ENCODE measurements at regions not wholly inside any gene's neighbourhood (a gene's known extent, or its start where the extent isn't known, plus 50 kb on each side); places are given as distances from the start of the nearest gene placed in this dataset.

DNA sequence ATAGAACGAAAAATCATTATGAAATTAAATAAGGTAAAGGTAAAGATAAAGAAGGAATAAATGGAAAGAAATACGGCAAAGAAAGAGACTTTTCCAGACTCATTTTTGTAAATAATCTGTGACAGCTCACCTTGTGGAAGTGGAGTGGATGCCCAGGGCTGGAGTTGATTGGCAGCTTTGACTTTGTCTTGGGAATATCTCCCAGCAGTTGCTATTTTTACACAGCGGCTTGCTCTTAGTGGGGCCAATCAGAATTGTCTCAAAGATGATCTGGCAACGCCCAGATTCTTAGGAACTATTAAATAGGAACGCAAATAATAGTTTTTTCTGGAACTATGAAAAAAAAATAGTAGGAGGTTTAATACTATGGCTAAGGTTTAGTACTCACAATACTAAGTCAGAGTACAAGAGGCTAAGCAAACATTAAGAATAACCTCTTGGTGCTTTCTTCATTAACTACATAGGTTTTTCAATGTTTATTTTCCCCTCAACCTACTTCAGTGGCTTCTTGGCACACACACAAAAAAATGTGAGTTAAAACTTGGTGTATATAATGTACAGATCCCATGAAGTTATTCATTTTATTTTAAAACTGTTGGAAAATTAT, 132.7 kb downstream of the TRAM1L1 start:
- TF ChIP-seq ZNF266 (tag by site-specific recombination; IDR thresholded peaks at IDR 0.05; ENCODE audit: low read depth) (no peak), YY2 (tag by site-specific recombination; IDR thresholded peaks at IDR 0.05) (no peak), SCRT1 (tag by site-specific recombination; IDR thresholded peaks at IDR 0.05; ENCODE audit: borderline replicate concordance) (no peak), ZNF600 (tag by site-specific recombination; IDR thresholded peaks at IDR 0.05) (no peak), ZNF530 (tag by site-specific recombination; IDR thresholded peaks at IDR 0.05; ENCODE audit: low read depth) (no peak), ZNF791 (tag by site-specific recombination; IDR thresholded peaks at IDR 0.05) (no peak), ZBTB48 (tag by site-specific recombination; IDR thresholded peaks at IDR 0.05) (no peak), ZNF398 (tag by site-specific recombination; IDR thresholded peaks at IDR 0.05) (no peak), KLF8 (tag by site-specific recombination; IDR thresholded peaks at IDR 0.05) (no peak), ZNF639 (tag by site-specific recombination; IDR thresholded peaks at IDR 0.05) (no peak)
- TF ChIP-seq, protein P1, sequence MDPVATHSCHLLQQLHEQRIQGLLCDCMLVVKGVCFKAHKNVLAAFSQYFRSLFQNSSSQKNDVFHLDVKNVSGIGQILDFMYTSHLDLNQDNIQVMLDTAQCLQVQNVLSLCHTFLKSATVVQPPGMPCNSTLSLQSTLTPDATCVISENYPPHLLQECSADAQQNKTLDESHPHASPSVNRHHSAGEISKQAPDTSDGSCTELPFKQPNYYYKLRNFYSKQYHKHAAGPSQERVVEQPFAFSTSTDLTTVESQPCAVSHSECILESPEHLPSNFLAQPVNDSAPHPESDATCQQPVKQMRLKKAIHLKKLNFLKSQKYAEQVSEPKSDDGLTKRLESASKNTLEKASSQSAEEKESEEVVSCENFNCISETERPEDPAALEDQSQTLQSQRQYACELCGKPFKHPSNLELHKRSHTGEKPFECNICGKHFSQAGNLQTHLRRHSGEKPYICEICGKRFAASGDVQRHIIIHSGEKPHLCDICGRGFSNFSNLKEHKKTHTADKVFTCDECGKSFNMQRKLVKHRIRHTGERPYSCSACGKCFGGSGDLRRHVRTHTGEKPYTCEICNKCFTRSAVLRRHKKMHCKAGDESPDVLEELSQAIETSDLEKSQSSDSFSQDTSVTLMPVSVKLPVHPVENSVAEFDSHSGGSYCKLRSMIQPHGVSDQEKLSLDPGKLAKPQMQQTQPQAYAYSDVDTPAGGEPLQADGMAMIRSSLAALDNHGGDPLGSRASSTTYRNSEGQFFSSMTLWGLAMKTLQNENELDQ (tag by site-specific recombination; IDR thresholded peaks at IDR 0.05; ENCODE audit: low read depth), result no peak
- TF ChIP-seq, protein P2, sequence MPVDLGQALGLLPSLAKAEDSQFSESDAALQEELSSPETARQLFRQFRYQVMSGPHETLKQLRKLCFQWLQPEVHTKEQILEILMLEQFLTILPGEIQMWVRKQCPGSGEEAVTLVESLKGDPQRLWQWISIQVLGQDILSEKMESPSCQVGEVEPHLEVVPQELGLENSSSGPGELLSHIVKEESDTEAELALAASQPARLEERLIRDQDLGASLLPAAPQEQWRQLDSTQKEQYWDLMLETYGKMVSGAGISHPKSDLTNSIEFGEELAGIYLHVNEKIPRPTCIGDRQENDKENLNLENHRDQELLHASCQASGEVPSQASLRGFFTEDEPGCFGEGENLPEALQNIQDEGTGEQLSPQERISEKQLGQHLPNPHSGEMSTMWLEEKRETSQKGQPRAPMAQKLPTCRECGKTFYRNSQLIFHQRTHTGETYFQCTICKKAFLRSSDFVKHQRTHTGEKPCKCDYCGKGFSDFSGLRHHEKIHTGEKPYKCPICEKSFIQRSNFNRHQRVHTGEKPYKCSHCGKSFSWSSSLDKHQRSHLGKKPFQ (tag by site-specific recombination; IDR thresholded peaks at IDR 0.05), result no peak
- ChIA-PET POLR2A (no interaction called here), CTCF (interaction anchor here (0.6 kb wide), 1 partner anchor 894 kb away, joined by 3 read pairs; no protein-coding TSS in a partner anchor)

DNA sequence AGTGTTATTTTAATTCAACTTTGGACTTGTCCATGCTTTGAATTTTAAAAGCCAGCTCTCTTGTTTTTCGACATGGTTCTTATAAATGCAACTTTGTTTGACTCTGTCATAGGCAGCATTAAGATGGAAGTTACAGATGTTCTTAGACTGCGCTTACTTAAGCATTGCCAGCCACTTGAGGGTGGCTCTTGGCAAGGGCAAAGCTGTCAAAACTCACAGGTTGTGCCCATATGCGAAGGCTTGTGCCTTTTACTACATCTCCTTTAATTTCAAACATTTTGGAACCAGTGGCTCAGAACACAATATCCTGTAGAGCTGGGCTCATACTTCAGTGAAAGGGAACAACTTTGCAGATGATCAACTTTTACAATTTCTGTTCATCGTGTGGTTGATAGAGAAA, 135.5 kb downstream of the TRAM1L1 start:
- H3K4me3 ChIP-seq (ENCODE audit: low read depth, low read length), result no peak overlapping the region
- no peak overlapping the region for H3K27ac ChIP-seq (ENCODE audit: extremely low read depth, low read depth, low read length)
- no peaks in the 10 kb centered on the region for H3K9me3 ChIP-seq (ENCODE audit: control insufficient read depth, insufficient read depth, low read depth, low read length)
- CTCF ChIA-PET, result no interaction called here
- H3K4me1 ChIP-seq (ENCODE audit: control insufficient read depth, insufficient read depth, low read length), result no peaks in the 10 kb centered on the region
- POLR2A ChIA-PET, result no interaction called here
- H3K36me3 ChIP-seq (ENCODE audit: control insufficient read depth in 2 of 2, insufficient read depth in 1 of 2, low read length in 2 of 2), result no peaks in the 10 kb centered on the region
- TF ChIP-seq ZNF16 (tag by site-specific recombination; IDR thresholded peaks at IDR 0.05; ENCODE audit: low read depth) (no peak), ZNF248 (tag by site-specific recombination; IDR thresholded peaks at IDR 0.05) (no peak), ZNF174 (tag by site-specific recombination; IDR thresholded peaks at IDR 0.05) (no peak), ZNF423 (tag by site-specific recombination; IDR thresholded peaks at IDR 0.05) (no peak), ZNF354C (tag by site-specific recombination; IDR thresholded peaks at IDR 0.05; ENCODE audit: borderline replicate concordance, low read depth) (no peak), ZNF654 (tag by site-specific recombination; IDR thresholded peaks at IDR 0.05; ENCODE audit: low read depth) (no peak), KLF10 (tag by site-specific recombination; IDR thresholded peaks at IDR 0.05) (no peak), ZNF214 (tag by site-specific recombination; IDR thresholded peaks at IDR 0.05; ENCODE audit: borderline replicate concordance) (no peak), ZNF514 (tag by site-specific recombination; IDR thresholded peaks at IDR 0.05) (no peak), ZBTB7A (tag by site-specific recombination; IDR thresholded peaks at IDR 0.05; ENCODE audit: low read depth) (no peak), ZNF623 (tag by site-specific recombination; IDR thresholded peaks at IDR 0.05) (no peak), ZNF560 (tag by site-specific recombination; IDR thresholded peaks at IDR 0.05; ENCODE audit: borderline replicate concordance) (no peak)
- TF ChIP-seq, protein P3, sequence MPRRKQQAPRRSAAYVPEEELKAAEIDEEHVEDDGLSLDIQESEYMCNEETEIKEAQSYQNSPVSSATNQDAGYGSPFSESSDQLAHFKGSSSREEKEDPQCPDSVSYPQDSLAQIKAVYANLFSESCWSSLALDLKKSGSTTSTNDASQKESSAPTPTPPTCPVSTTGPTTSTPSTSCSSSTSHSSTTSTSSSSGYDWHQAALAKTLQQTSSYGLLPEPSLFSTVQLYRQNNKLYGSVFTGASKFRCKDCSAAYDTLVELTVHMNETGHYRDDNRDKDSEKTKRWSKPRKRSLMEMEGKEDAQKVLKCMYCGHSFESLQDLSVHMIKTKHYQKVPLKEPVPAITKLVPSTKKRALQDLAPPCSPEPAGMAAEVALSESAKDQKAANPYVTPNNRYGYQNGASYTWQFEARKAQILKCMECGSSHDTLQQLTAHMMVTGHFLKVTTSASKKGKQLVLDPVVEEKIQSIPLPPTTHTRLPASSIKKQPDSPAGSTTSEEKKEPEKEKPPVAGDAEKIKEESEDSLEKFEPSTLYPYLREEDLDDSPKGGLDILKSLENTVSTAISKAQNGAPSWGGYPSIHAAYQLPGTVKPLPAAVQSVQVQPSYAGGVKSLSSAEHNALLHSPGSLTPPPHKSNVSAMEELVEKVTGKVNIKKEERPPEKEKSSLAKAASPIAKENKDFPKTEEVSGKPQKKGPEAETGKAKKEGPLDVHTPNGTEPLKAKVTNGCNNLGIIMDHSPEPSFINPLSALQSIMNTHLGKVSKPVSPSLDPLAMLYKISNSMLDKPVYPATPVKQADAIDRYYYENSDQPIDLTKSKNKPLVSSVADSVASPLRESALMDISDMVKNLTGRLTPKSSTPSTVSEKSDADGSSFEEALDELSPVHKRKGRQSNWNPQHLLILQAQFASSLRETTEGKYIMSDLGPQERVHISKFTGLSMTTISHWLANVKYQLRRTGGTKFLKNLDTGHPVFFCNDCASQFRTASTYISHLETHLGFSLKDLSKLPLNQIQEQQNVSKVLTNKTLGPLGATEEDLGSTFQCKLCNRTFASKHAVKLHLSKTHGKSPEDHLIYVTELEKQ (tag by site-specific recombination; IDR thresholded peaks at IDR 0.05; ENCODE audit: borderline replicate concordance), result no peak

More for the DNA sequence above, 132.7 kb downstream of the TRAM1L1 start:
- Histone ChIP-seq H3K4me3 (ENCODE audit: low read depth, low read length) (no peak overlapping the region), H3K9me3 (ENCODE audit: control insufficient read depth, insufficient read depth, low read depth, low read length) (no peaks in the 10 kb centered on the region), H3K36me3 (ENCODE audit: control insufficient read depth in 2 of 2, insufficient read depth in 1 of 2, low read length in 2 of 2) (no peaks in the 10 kb centered on the region), H3K4me1 (ENCODE audit: control insufficient read depth, insufficient read depth, low read length) (no peaks in the 10 kb centered on the region), H3K27ac (ENCODE audit: extremely low read depth, low read depth, low read length) (no peak overlapping the region)
